ENCODE measurements at regions not wholly inside any gene's neighbourhood (a gene's known extent, or its start where the extent isn't known, plus 50 kb on each side); places are given as distances from the start of the nearest gene placed in this dataset.

DNA sequence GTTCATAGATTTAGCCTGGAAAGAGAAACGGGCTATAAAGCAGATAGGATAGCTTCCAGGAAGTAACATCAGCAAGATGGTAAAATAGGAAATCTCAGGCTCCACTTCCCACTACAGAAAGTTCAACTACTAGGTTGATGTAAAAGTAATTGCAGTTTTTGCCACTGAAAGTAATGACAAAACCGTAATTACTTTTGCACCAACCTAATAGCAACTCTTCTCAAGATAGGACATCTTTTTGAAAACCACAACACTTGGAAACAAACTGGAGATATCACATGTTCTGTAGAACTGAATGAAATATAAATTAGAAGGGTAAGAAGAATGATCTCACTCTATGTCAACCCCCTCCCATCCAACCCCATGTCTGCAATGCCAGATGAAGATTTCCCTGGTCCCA lies 1154.3 kb downstream of the BCL11A start:
- WGBS, 2 donors = 81 to 84% methylated on average over 2 of the region's 2 CpGs
- intact Hi-C loops (cut with DNase I) = no loop called here
- TF ChIP-seq, protein P1, sequence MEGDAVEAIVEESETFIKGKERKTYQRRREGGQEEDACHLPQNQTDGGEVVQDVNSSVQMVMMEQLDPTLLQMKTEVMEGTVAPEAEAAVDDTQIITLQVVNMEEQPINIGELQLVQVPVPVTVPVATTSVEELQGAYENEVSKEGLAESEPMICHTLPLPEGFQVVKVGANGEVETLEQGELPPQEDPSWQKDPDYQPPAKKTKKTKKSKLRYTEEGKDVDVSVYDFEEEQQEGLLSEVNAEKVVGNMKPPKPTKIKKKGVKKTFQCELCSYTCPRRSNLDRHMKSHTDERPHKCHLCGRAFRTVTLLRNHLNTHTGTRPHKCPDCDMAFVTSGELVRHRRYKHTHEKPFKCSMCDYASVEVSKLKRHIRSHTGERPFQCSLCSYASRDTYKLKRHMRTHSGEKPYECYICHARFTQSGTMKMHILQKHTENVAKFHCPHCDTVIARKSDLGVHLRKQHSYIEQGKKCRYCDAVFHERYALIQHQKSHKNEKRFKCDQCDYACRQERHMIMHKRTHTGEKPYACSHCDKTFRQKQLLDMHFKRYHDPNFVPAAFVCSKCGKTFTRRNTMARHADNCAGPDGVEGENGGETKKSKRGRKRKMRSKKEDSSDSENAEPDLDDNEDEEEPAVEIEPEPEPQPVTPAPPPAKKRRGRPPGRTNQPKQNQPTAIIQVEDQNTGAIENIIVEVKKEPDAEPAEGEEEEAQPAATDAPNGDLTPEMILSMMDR (IDR thresholded peaks at IDR 0.05) = no peak
- H3K9me3 ChIP-seq = peaks cover 0 to 17% (median 3%) of the 10 kb centered on the region in 11 donors
- H3K4me1 ChIP-seq = no peaks in the 10 kb centered on the region
- ATAC-seq (no peak), DNase-seq (no peak)
- H3K36me3 ChIP-seq = no peaks in the 10 kb centered on the region
- no peaks in the 10 kb centered on the region for H3K27me3 ChIP-seq
- no peak overlapping the region for H3K4me3 ChIP-seq
- no peak overlapping the region for H3K27ac ChIP-seq

DNA sequence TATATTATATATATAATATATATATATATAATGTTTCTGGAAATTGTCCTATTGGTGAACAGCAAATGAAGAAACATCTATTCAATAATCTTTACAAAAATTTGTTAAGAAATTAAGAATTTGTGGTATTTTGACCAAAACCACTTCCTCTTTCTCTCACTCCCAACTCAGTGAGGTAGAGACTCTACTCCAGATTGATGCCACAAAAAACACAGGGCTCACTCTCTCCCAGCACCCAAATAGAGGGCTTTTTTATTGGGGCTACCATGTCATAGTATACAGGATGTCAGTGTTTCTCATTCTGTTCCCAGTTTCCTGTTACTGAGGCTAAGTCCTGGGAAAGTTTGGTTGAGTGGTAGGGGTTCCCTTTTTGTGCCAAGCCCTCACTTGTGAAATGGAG lies 1155.4 kb downstream of the BCL11A start:
- no peaks in the 10 kb centered on the region for H3K4me1 ChIP-seq
- peaks cover 0 to 8% (median 0%) of the 10 kb centered on the region in 11 donors for H3K9me3 ChIP-seq
- TF ChIP-seq, protein P1 (IDR thresholded peaks at IDR 0.05) = no peak
- H3K4me3 ChIP-seq = no peak overlapping the region
- ATAC-seq (no peak), DNase-seq (no peak)
- H3K36me3 ChIP-seq = no peaks in the 10 kb centered on the region
- no peak overlapping the region for H3K27ac ChIP-seq
- intact Hi-C loops (cut with DNase I) = no loop called here
- H3K27me3 ChIP-seq = no peaks in the 10 kb centered on the region

DNA sequence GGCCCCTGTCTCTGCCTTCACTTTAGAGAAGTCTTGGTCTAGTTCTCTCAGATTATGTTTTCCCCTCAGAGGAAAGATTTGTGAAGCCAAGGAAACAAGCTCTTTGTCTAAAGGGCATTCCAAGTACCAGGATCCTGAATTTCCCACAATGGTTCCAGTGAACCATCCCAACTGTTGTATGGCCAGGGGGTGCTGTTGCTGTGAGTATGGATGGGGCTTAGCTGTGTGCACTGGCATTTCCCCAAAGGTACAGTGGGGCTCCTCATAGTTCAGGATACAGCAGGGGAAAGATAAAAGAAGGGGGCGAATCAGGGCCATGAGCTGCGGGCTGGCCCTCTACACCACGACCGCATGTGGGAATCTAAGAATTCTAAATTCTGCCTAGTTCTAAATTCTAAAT lies 1154.0 kb upstream of the FANCL start:
- H3K9me3 ChIP-seq = no peaks in the 10 kb centered on the region
- intact Hi-C loops (cut with DNase I) = no loop called here
- H3K27ac ChIP-seq = no peak overlapping the region
- WGBS, 2 donors = 92 to 95% methylated on average over 4 of the region's 4 CpGs
- H3K4me1 ChIP-seq = no peaks in the 10 kb centered on the region
- TF ChIP-seq, protein P1 (IDR thresholded peaks at IDR 0.05) = no peak
- H3K27me3 ChIP-seq = no peaks in the 10 kb centered on the region
- H3K4me3 ChIP-seq = no peak overlapping the region
- ATAC-seq (no peak), DNase-seq (no peak)
- no peaks in the 10 kb centered on the region for H3K36me3 ChIP-seq

DNA sequence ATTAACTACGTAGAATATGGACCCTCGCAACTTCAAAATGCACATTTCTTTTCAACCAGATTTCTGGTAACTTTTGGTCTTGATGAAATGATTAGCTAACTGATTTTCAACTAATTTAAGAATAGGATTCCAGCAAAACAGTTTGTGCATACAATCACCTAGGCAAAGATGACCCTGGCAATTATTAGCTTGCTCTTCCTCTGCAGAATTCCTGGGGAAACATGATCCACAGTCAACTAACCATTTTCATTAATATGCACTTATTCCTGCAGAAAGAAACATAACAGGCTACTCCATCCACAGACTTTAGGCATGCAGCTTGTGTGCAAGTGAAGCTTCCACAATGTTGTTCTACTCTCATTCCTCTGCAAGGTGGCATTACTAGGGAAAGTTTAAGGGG lies 1150.8 kb upstream of the FANCL start:
- Histone ChIP-seq H3K9me3 (no peaks in the 10 kb centered on the region), H3K4me1 (no peaks in the 10 kb centered on the region), H3K36me3 (no peaks in the 10 kb centered on the region), H3K4me3 (no peak overlapping the region), H3K27ac (no peak overlapping the region), H3K27me3 (no peaks in the 10 kb centered on the region)
- DNase-seq = no peak
- TF ChIP-seq, protein P1 (IDR thresholded peaks at IDR 0.05) = no peak
- intact Hi-C loops (cut with DNase I) = no loop called here
- ATAC-seq = no peak
- WGBS, 2 donors = 89 to 90% methylated on average over 2 of the region's 2 CpGs

DNA sequence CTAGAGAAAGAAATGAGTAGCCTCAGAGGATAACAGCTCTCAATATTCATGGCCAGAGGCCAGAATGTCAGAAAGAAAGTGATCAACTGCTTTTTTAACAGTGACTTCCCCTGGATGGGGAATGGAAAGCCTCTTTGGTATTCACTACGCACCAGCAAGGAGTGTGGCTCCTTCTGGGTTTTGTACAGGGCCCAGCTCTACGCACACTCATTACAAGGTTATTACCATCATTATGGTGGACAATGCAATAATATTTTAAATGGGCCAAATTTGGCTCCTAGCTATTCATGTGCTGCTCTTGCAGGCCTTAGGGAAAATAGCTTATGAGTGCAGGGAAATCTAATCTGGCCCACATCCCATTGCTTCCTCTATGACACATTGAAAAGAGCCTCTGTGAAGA lies 1149.5 kb upstream of the FANCL start:
- 83% methylated on average over 2 of the region's 2 CpGs for WGBS, 2 donors
- Histone ChIP-seq H3K4me1 (no peaks in the 10 kb centered on the region), H3K9me3 (no peaks in the 10 kb centered on the region), H3K4me3 (no peak overlapping the region), H3K27me3 (no peaks in the 10 kb centered on the region), H3K36me3 (no peaks in the 10 kb centered on the region), H3K27ac (no peak overlapping the region)
- DNase-seq (no peak), ATAC-seq (no peak)
- TF ChIP-seq, protein P1 (IDR thresholded peaks at IDR 0.05) = no peak
- intact Hi-C loops (cut with DNase I) = no loop called here

All from heart right ventricle (tissue), 16 donors.